ENCODE measurements at regions not wholly inside any gene's neighbourhood (a gene's known extent, or its start where the extent isn't known, plus 50 kb on each side); places are given as distances from the start of the nearest gene placed in this dataset.

- no peak for DNase-seq (ENCODE audit: low read depth in 3 of 3, low spot score in 1 of 3)
Measured at GRCh38 chr9:118029425-118029824, 325.2 kb downstream of the TLR4 start.

GRCh38 chr9:118034701-118035100, 330.5 kb downstream of the TLR4 start:
- DNase-seq (ENCODE audit: low read depth in 3 of 3, low spot score in 1 of 3), result no peak

GRCh38 chr9:118038713-118039112, 334.5 kb downstream of the TLR4 start:
- DNase-seq (ENCODE audit: low read depth in 3 of 3, low spot score in 1 of 3), result no peak

GRCh38 chr9:118058227-118058626, 354.0 kb downstream of the TLR4 start:
- DNase-seq (ENCODE audit: low read depth in 3 of 3, low spot score in 1 of 3), result no peak

- no peak for DNase-seq (ENCODE audit: low read depth in 3 of 3, low spot score in 1 of 3)
Measured at GRCh38 chr9:118059484-118060278, 355.5 kb downstream of the TLR4 start.

- no peak for DNase-seq (ENCODE audit: low read depth in 3 of 3, low spot score in 1 of 3)
Measured at GRCh38 chr9:118083161-118083560, 379.0 kb downstream of the TLR4 start.

- DNase-seq (ENCODE audit: low read depth in 3 of 3, low spot score in 1 of 3), result no peak
Measured at GRCh38 chr9:118088090-118088489, 383.9 kb downstream of the TLR4 start.

- DNase-seq (ENCODE audit: low read depth in 3 of 3, low spot score in 1 of 3), result no peak
Measured at GRCh38 chr9:118091226-118091625, 387.0 kb downstream of the TLR4 start.

- DNase-seq (ENCODE audit: low read depth in 3 of 3, low spot score in 1 of 3), result no peak
Measured at GRCh38 chr9:118091711-118092500, 387.7 kb downstream of the TLR4 start.

- DNase-seq (ENCODE audit: low read depth in 3 of 3, low spot score in 1 of 3), result no peak
Measured at GRCh38 chr9:118094387-118094786, 390.2 kb downstream of the TLR4 start.

GRCh38 chr9:118100529-118101419, 396.6 kb downstream of the TLR4 start:
- no peak for DNase-seq (ENCODE audit: low read depth in 3 of 3, low spot score in 1 of 3)

GRCh38 chr9:118104363-118104762, 400.2 kb downstream of the TLR4 start:
- DNase-seq (ENCODE audit: low read depth in 3 of 3, low spot score in 1 of 3), result no peak

- no peak for DNase-seq (ENCODE audit: low read depth in 3 of 3, low spot score in 1 of 3)
Measured at GRCh38 chr9:118108971-118109370, 404.8 kb downstream of the TLR4 start.

GRCh38 chr9:118109542-118109941, 405.3 kb downstream of the TLR4 start:
- DNase-seq (ENCODE audit: low read depth in 3 of 3, low spot score in 1 of 3), result no peak

- no peak for DNase-seq (ENCODE audit: low read depth in 3 of 3, low spot score in 1 of 3)
Measured at GRCh38 chr9:118121361-118121760, 417.2 kb downstream of the TLR4 start.

- DNase-seq (ENCODE audit: low read depth in 3 of 3, low spot score in 1 of 3), result no peak
Measured at GRCh38 chr9:118128313-118128712, 424.1 kb downstream of the TLR4 start.

- no peak for DNase-seq (ENCODE audit: low read depth in 3 of 3, low spot score in 1 of 3)
Measured at GRCh38 chr9:118129541-118129940, 425.3 kb downstream of the TLR4 start.

GRCh38 chr9:118148990-118149389, 444.8 kb downstream of the TLR4 start:
- no peak for DNase-seq (ENCODE audit: low read depth in 3 of 3, low spot score in 1 of 3)

GRCh38 chr9:118156846-118157245, 452.6 kb downstream of the TLR4 start:
- DNase-seq (ENCODE audit: low read depth in 3 of 3, low spot score in 1 of 3), result no peak

GRCh38 chr9:118162716-118163115, 458.5 kb downstream of the TLR4 start:
- DNase-seq (ENCODE audit: low read depth in 3 of 3, low spot score in 1 of 3), result no peak

- DNase-seq (ENCODE audit: low read depth in 3 of 3, low spot score in 1 of 3), result no peak
Measured at GRCh38 chr9:118163751-118164150, 459.5 kb downstream of the TLR4 start.

Measured in stimulated activated CD4-positive, alpha-beta T cell treated with anti-CD3 and anti-CD28 coated beads, TNF-alpha, amount 100 ng/mL, for 1 hour (primary cell).